ENCODE measurements at regions not wholly inside any gene's neighbourhood (a gene's known extent, or its start where the extent isn't known, plus 50 kb on each side); places are given as distances from the start of the nearest gene placed in this dataset.
"Not testable (repeated sequence)": the region's sequence is repeated elsewhere in the genome, so short reads cannot be mapped to it uniquely, and the experiment has no call there.

- peak in 5 of 8 donors; percentile 11 to 32 (median 30) for ATAC-seq
- Histone ChIP-seq H3K4me3 (no peak overlapping the region), H3K4me1 (peaks cover 0 to 23% (median 12%) of the 10 kb centered on the region in 9 donors), H3K9me3 (no peaks in the 10 kb centered on the region), H3K36me3 (no peaks in the 10 kb centered on the region), H3K27ac (peak overlapping the region in 6 of 10 donors; percentile 27 to 72 (median 61)), H3K27me3 (no peaks in the 10 kb centered on the region)
- WGBS, 2 donors = 65 to 67% methylated on average over 4 of the region's 4 CpGs
- TF ChIP-seq CTCF (IDR thresholded peaks at IDR 0.05) = no peak
- intact Hi-C loops (cut with DNase I) = loop anchor here in 9 of 10 donors (1.0 to 10.0 kb wide), 11 partner anchors 45 to 487 kb away; partner anchors contain the start of genes CRADD (in 1 of the 9) and SOCS2 (in 1 of the 9)
- no peak for DNase-seq
These were observed 156.4 kb upstream of the PLXNC1 start for GRCh38 chr12:93991829-93992461.

DNA sequence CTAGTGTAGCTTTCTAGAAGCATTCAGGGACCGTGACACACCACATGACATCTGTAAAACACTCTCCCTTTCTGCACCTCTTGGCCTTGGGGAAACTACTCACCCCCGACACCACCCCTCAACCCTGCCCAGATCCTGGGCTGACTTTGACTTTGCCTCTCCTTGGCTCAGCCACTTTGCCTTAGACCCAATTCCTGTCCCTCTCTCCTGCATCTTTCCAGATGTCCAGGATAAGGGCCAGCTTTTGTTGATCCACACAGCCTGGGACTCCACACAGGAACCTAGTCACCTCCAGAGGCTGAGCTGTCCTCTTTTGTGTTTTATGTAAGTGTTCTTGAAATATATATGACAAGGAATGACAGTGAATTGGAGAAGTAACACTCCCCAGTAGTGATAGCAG is 153.7 kb upstream of the PLXNC1 start:
- H3K9me3 ChIP-seq = peaks cover 0 to 21% (median 8%) of the 10 kb centered on the region in 11 donors
- no peak overlapping the region for H3K4me3 ChIP-seq
- ATAC-seq (peak in 2 of 8 donors; percentile 21 to 30), DNase-seq (no peak)
- no peaks in the 10 kb centered on the region for H3K36me3 ChIP-seq
- TF ChIP-seq CTCF (IDR thresholded peaks at IDR 0.05) = no peak
- no peaks in the 10 kb centered on the region for H3K27me3 ChIP-seq
- H3K4me1 ChIP-seq = peaks cover 0 to 23% (median 12%) of the 10 kb centered on the region in 9 donors
- no peak overlapping the region for H3K27ac ChIP-seq
- intact Hi-C loops (cut with DNase I) = loop anchor here in 8 of 10 donors (5.0 to 10.0 kb wide), 9 partner anchors 43 to 490 kb away; partner anchors contain the start of genes CRADD (in 1 of the 8) and SOCS2 (in 1 of the 8)
- 42 to 95% methylated on average over 1 to 2 of the region's 2 CpGs for WGBS, 2 donors

- Histone ChIP-seq H3K27me3 (no peaks in the 10 kb centered on the region), H3K9me3 (peaks cover 0 to 21% (median 8%) of the 10 kb centered on the region in 11 donors), H3K4me1 (peaks cover 0 to 11% (median 3%) of the 10 kb centered on the region in 9 donors), H3K27ac (no peak overlapping the region), H3K4me3 (no peak overlapping the region), H3K36me3 (no peaks in the 10 kb centered on the region)
- DNase-seq = no peak
- ATAC-seq = no peak
- WGBS, 2 donors = 27 to 57% methylated on average over 1 of the region's 1 CpG
- no peak for TF ChIP-seq CTCF (IDR thresholded peaks at IDR 0.05)
- intact Hi-C loops (cut with DNase I) = loop anchor here in 3 of 10 donors (10.0 kb wide), 4 partner anchors 98 to 492 kb away; partner anchors contain the start of gene CRADD (in 1 of the 3)
These were observed 152.1 kb upstream of the PLXNC1 start for GRCh38 chr12:93996321-93996720.

GRCh38 chr12:94001691-94002090 is 146.7 kb upstream of the PLXNC1 start:
- WGBS, 2 donors = 70 to 73% methylated on average over 1 of the region's 1 CpG
- Histone ChIP-seq H3K4me3 (no peak overlapping the region), H3K27ac (no peak overlapping the region), H3K9me3 (peaks cover 0 to 31% (median 10%) of the 10 kb centered on the region in 11 donors), H3K4me1 (no peaks in the 10 kb centered on the region), H3K27me3 (no peaks in the 10 kb centered on the region), H3K36me3 (no peaks in the 10 kb centered on the region)
- TF ChIP-seq CTCF (IDR thresholded peaks at IDR 0.05) = no peak
- DNase-seq = no peak
- intact Hi-C loops (cut with DNase I) = no loop called here
- ATAC-seq = no peak

GRCh38 chr12:94002925-94003324 is 145.5 kb upstream of the PLXNC1 start:
- WGBS, 2 donors = 60 to 69% methylated on average over 1 of the region's 1 CpG
- H3K36me3 ChIP-seq; H3K27ac ChIP-seq; DNase-seq; ATAC-seq; H3K27me3 ChIP-seq; H3K4me3 ChIP-seq; intact Hi-C loops (cut with DNase I); H3K4me1 ChIP-seq: not testable (repeated sequence)
- peaks cover 0 to 29% (median 9%) of the 10 kb centered on the region in 11 donors for H3K9me3 ChIP-seq

GRCh38 chr12:94007833-94008232 is 140.5 kb upstream of the PLXNC1 start:
- intact Hi-C loops (cut with DNase I); ATAC-seq: not testable (repeated sequence)
- 84 to 89% methylated on average over 6 of the region's 6 CpGs for WGBS, 2 donors

More at GRCh38 chr12:94007833-94008232, 140.5 kb upstream of the PLXNC1 start:
- H3K9me3 ChIP-seq, H3K4me3 ChIP-seq, H3K27ac ChIP-seq, H3K27me3 ChIP-seq, H3K4me1 ChIP-seq, DNase-seq, H3K36me3 ChIP-seq: not testable (repeated sequence)
